GM19324 (cell line): ENCODE measurements at regions not wholly inside any gene's neighbourhood (a gene's known extent, or its start where the extent isn't known, plus 50 kb on each side); places are given as distances from the start of the nearest gene placed in this dataset.
"Not testable (repeated sequence)": the region's sequence is repeated elsewhere in the genome, so short reads cannot be mapped to it uniquely, and the experiment has no call there.

Experiments used
- ATAC-seq: cut with Tn5 transposase; IDR thresholded peaks from one replicate; pipeline ENCODE4 v1.9.1; 2021; ENCODE audit warnings: mild to moderate bottlenecking, moderate library complexity; ENCODE audit not compliant: unreplicated experiment, low FRiP score

GRCh38 chr9:79390077-79390698 lies 181.6 kb upstream of the TLE4 start:
- no peak for ATAC-seq

GRCh38 chr9:79390781-79391770 lies 180.7 kb upstream of the TLE4 start:
- ATAC-seq = no peak

GRCh38 chr9:79395228-79395627 lies 176.5 kb upstream of the TLE4 start:
- ATAC-seq = no peak

- no peak for ATAC-seq
Observed at GRCh38 chr9:79395755-79396154, 176.0 kb upstream of the TLE4 start.

GRCh38 chr9:79396168-79396567 lies 175.6 kb upstream of the TLE4 start:
- ATAC-seq = no peak

DNA sequence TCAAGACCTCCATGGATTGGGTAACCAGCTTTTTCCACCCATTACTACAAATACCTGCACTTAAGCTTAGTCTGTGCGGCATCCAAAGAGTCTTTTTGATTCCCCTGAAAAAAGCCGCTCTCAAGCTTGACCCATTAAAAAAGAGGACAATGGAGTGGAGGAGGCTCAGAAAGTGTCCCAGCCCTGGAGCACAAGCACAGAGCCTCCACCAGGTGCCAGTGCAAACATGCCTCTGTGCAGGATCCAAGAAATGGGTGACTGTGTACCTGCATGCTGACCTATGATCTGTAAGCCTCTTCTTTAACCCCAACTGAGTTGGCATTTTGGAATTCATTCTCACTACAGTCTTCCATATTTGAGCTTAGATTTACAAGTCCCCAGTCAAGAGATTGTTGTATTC lies 168.3 kb upstream of the TLE4 start:
- no peak for ATAC-seq

DNA sequence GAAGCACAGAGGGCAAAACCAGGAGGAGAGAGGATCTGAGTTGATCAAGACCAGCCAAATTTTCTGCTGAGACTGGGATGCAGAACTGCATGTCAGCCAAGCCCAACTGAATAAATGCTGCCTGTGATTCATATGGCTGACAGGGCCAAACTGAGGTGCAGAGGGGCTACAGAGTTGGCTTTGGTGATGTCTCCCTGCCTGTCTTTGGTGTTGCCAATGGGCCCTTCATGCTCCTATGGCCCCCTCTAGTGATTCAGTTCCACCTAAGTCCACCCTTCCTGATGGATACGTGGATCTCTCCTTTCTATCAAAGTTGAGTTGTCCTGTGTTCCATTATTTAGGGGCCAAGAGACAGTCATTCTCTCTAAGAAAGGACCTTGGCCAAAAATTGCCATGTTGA lies 163.6 kb upstream of the TLE4 start:
- ATAC-seq = no peak

- ATAC-seq = no peak
Observed at GRCh38 chr9:79408617-79409016, 163.1 kb upstream of the TLE4 start.

GRCh38 chr9:79409182-79409823 lies 162.5 kb upstream of the TLE4 start:
- no peak for ATAC-seq

GRCh38 chr9:79425840-79426239 lies 145.9 kb upstream of the TLE4 start:
- ATAC-seq = no peak

DNA sequence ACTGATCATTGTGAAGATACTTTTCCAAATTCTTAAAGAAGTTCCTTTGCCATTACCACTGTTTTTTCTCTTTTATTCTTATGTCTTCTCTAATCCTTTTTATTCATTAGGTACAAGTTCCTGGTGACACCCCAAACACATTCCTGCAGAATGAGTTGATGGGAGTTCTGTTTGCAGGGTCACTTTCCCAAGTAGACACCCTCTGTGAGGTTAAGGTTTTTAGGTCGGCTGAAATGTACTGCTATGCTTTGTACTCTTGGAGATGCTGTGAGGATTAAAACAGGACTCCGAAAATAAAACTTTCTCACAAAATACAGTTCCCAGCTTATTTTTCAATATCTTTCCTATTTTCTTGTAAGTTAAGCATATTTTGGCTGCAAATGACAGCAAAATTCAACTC lies 143.3 kb upstream of the TLE4 start:
- ATAC-seq = no peak

GRCh38 chr9:79430619-79431018 lies 141.1 kb upstream of the TLE4 start:
- ATAC-seq = no peak

- no peak for ATAC-seq
Observed at GRCh38 chr9:79431019-79431679, 140.6 kb upstream of the TLE4 start.

- no peak for ATAC-seq
Observed at GRCh38 chr9:79432485-79432884, 139.3 kb upstream of the TLE4 start.

DNA sequence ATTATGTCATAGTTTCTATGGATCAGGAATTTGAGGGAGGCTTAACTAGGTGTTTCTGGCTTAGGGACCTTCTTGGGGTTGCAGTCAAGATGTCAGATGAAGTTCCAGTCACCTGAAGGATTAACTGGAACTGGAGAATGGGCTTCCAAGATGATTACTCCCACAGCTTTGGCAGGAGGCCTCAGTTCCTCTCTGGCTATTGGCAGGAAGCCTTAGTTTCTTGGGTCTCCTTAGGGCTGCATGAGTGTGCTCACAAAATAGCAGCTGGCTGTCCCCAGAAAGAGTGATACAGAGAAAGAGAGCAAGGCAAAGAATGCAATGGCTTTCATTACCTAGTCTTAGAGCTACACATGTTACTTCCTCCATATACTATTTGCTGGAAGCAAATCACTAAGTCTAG lies 138.1 kb upstream of the TLE4 start:
- no peak for ATAC-seq

DNA sequence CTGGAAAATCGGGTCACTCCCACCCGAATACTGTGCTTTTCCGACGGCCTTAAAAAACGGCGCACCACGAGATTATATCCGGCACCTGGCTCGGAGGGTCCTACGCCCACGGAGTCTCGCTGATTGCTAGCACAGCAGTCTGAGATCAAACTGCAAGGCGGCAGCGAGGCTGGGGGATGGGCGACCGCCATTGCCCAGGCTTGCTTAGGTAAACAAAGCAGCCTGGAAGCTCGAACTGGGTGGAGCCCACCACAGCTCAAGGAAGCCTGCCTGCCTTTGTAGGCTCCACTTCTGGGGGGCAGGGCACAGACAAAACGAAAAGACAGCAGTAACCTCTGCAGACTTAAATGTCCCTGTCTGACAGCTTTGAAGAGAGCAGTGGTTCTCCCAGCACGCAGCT lies 132.5 kb upstream of the TLE4 start:
- ATAC-seq = not testable (repeated sequence)

DNA sequence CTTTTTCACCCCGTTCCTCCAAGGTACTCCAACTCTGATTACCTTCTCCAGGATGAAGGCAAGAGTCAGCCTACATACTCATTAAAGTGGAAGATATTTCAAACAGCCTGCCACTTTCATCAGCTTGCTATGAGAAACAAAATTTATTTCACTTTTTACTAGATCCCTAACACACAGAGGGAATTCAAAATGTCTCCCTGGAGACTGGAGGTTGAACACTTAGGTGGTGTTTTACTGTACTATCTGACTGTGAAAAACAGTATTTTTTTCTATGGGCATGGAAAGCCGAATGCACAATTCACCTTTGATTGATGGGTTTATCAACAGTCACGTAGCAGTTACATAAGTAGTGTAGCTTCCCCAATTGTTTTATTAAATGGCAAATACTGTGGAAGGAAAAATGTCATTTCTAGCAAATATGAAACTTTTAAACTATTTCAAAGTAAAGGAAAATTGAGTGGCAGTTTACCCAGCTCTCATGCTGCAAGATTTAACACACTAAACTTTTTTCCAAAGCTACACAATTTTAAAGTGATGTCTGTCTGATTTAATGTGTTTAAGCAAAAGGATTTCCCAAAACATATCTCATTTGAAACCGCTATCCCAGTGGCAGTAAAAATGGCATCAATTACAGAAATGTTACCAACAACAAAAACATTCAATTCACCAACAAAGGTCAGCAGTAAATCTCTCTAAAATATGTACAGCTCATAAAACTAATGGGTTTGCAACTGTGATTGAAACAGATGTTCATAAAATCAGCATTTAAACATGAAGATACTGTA lies 125.0 kb upstream of the TLE4 start:
- ATAC-seq = no peak

DNA sequence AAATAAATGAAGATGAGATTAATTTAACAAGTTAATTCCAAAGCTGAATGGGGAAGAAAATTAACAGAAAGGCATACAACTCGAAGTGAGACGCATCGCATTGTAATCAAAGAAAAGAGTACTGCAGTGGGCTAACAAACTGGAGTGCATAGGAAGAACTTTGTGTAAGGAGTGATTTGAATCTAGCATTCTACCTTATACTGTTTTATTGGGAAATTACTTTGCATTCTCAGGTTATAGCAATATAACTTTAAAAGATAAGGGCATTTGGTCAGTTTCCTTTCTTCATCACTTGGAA lies 124.5 kb upstream of the TLE4 start:
- ATAC-seq = no peak

DNA sequence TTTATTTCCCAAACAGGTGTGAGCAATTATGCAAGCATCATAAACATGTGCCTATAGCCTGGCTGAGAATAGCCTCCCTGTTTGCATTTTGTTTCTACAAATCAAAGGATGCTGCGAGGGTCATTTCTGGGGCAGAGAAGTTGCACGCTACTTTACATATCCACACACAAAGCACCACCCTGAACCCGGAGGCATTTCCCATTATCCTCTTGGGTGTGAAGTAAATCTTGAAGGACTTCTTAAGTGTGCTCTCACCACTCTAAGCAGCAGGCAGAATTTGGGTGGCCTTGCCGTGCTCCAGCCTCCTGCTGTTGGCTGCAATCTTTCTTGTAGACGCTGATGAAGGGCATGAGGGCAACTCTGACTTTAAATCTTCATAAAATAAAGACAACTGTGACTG lies 124.0 kb upstream of the TLE4 start:
- no peak for ATAC-seq

DNA sequence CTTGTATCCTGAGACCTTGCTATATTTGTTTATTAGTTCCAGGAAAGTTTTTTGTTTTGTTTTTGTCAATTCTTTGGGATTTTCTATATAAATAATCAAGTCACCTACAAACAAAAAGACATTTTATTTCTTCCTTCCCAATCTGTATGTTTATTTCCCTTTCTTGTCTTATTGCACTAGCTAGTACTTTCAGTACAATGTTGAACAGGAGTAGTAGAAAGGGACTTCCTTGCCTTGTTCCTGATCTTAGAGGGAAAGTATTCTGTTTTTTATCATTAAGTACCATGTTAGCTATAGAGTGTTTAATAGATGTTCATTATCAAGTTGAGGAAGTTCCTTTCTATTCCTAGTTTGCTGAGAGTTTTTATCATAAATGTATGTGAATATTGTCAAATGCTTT lies 119.5 kb upstream of the TLE4 start:
- no peak for ATAC-seq
